ENCODE measurements at regions not wholly inside any gene's neighbourhood (a gene's known extent, or its start where the extent isn't known, plus 50 kb on each side); places are given as distances from the start of the nearest gene placed in this dataset.

- H3K4me3 ChIP-seq = no peak overlapping the region
- no peaks in the 10 kb centered on the region for H3K9me3 ChIP-seq
- DNase-seq (ENCODE audit: low spot score in 2 of 2) = no peak
- WGBS = 80% methylated on average over 2 of the region's 2 CpGs
- no peaks in the 10 kb centered on the region for H3K4me1 ChIP-seq
- no peak overlapping the region for H3K27ac ChIP-seq
- no peaks in the 10 kb centered on the region for H3K36me3 ChIP-seq
- no peaks in the 10 kb centered on the region for H3K27me3 ChIP-seq
- TF ChIP-seq EP300 (IDR thresholded peaks at IDR 0.05) = no peak
Measured at GRCh38 chr2:13572466-13572865, 855.7 kb downstream of the TRIB2 start.

GRCh38 chr2:13574831-13575230, 858.1 kb downstream of the TRIB2 start:
- TF ChIP-seq POLR2AphosphoS5 (IDR thresholded peaks at IDR 0.05) (no peak), POLR2A (IDR thresholded peaks at IDR 0.05) (no peak)
- DNase-seq (ENCODE audit: low spot score in 2 of 2) = no peak
- 80% methylated on average over 2 of the region's 2 CpGs for WGBS
- no peaks in the 10 kb centered on the region for H3K36me3 ChIP-seq
- no peaks in the 10 kb centered on the region for H3K9me3 ChIP-seq
- no peak overlapping the region for H3K27ac ChIP-seq
- H3K4me3 ChIP-seq = no peak overlapping the region
- no peaks in the 10 kb centered on the region for H3K27me3 ChIP-seq
- H3K4me1 ChIP-seq = no peaks in the 10 kb centered on the region

GRCh38 chr2:13576406-13577036, 859.8 kb downstream of the TRIB2 start:
- 82% methylated on average over 2 of the region's 2 CpGs for WGBS
- H3K36me3 ChIP-seq = no peaks in the 10 kb centered on the region

GRCh38 chr2:13578547-13578946, 861.8 kb downstream of the TRIB2 start:
- no peaks in the 10 kb centered on the region for H3K36me3 ChIP-seq
- H3K27ac ChIP-seq = no peak overlapping the region
- TF ChIP-seq EP300 (IDR thresholded peaks at IDR 0.05) = no peak
- TF ChIP-seq POLR2AphosphoS5 (IDR thresholded peaks at IDR 0.05) = no peak
- no peak for TF ChIP-seq POLR2A (IDR thresholded peaks at IDR 0.05)
- no peak for TF ChIP-seq CTCF (IDR thresholded peaks at IDR 0.05)
- no peak overlapping the region for H3K4me3 ChIP-seq
- H3K9me3 ChIP-seq = no peaks in the 10 kb centered on the region
- no peaks in the 10 kb centered on the region for H3K27me3 ChIP-seq
- DNase-seq (ENCODE audit: low spot score in 2 of 2) = no peak
- no peaks in the 10 kb centered on the region for H3K4me1 ChIP-seq
- 59% methylated on average over 1 of the region's 1 CpG for WGBS

More at GRCh38 chr2:13576406-13577036, 859.8 kb downstream of the TRIB2 start:
- no peaks in the 10 kb centered on the region for H3K27me3 ChIP-seq
- TF ChIP-seq CTCF (IDR thresholded peaks at IDR 0.05) (no peak), EP300 (IDR thresholded peaks at IDR 0.05) (no peak), POLR2A (IDR thresholded peaks at IDR 0.05) (no peak), POLR2AphosphoS5 (IDR thresholded peaks at IDR 0.05) (no peak)
- no peaks in the 10 kb centered on the region for H3K4me1 ChIP-seq
- no peak overlapping the region for H3K27ac ChIP-seq
- H3K9me3 ChIP-seq = no peaks in the 10 kb centered on the region
- DNase-seq (ENCODE audit: low spot score in 2 of 2) = no peak
- no peak overlapping the region for H3K4me3 ChIP-seq

- Histone ChIP-seq H3K27me3 (no peaks in the 10 kb centered on the region), H3K36me3 (no peaks in the 10 kb centered on the region), H3K4me1 (no peaks in the 10 kb centered on the region), H3K27ac (no peak overlapping the region), H3K4me3 (no peak overlapping the region), H3K9me3 (no peaks in the 10 kb centered on the region)
- TF ChIP-seq EP300 (IDR thresholded peaks at IDR 0.05) = no peak
- 81% methylated on average over 10 of the region's 10 CpGs for WGBS
- DNase-seq (ENCODE audit: low spot score in 2 of 2) = no peak
Measured at GRCh38 chr2:13581471-13581870, 864.7 kb downstream of the TRIB2 start.

GRCh38 chr2:13583609-13584008, 866.9 kb downstream of the TRIB2 start:
- no peak for DNase-seq (ENCODE audit: low spot score in 2 of 2)
- H3K36me3 ChIP-seq = no peaks in the 10 kb centered on the region
- TF ChIP-seq POLR2A (IDR thresholded peaks at IDR 0.05) = no peak
- no peak for TF ChIP-seq CTCF (IDR thresholded peaks at IDR 0.05)
- TF ChIP-seq EP300 (IDR thresholded peaks at IDR 0.05) = no peak
- TF ChIP-seq POLR2AphosphoS5 (IDR thresholded peaks at IDR 0.05) = no peak
- no peaks in the 10 kb centered on the region for H3K9me3 ChIP-seq
- no peaks in the 10 kb centered on the region for H3K4me1 ChIP-seq
- H3K4me3 ChIP-seq = no peak overlapping the region
- H3K27me3 ChIP-seq = no peaks in the 10 kb centered on the region
- H3K27ac ChIP-seq = no peak overlapping the region

- no peak overlapping the region for H3K27ac ChIP-seq
- no peaks in the 10 kb centered on the region for H3K4me1 ChIP-seq
- no peak overlapping the region for H3K4me3 ChIP-seq
- no peaks in the 10 kb centered on the region for H3K36me3 ChIP-seq
- no peak for DNase-seq (ENCODE audit: low spot score in 2 of 2)
- TF ChIP-seq POLR2A (IDR thresholded peaks at IDR 0.05) = no peak
- no peak for TF ChIP-seq CTCF (IDR thresholded peaks at IDR 0.05)
- TF ChIP-seq POLR2AphosphoS5 (IDR thresholded peaks at IDR 0.05) = no peak
- no peak for TF ChIP-seq EP300 (IDR thresholded peaks at IDR 0.05)
- WGBS = 85% methylated on average over 2 of the region's 2 CpGs
- H3K27me3 ChIP-seq = no peaks in the 10 kb centered on the region
- H3K9me3 ChIP-seq = no peaks in the 10 kb centered on the region
Measured at GRCh38 chr2:13584020-13584419, 867.3 kb downstream of the TRIB2 start.

All from suprapubic skin (tissue), 4 donors.